ENCODE measurements at regions not wholly inside any gene's neighbourhood (a gene's known extent, or its start where the extent isn't known, plus 50 kb on each side); places are given as distances from the start of the nearest gene placed in this dataset.

DNA sequence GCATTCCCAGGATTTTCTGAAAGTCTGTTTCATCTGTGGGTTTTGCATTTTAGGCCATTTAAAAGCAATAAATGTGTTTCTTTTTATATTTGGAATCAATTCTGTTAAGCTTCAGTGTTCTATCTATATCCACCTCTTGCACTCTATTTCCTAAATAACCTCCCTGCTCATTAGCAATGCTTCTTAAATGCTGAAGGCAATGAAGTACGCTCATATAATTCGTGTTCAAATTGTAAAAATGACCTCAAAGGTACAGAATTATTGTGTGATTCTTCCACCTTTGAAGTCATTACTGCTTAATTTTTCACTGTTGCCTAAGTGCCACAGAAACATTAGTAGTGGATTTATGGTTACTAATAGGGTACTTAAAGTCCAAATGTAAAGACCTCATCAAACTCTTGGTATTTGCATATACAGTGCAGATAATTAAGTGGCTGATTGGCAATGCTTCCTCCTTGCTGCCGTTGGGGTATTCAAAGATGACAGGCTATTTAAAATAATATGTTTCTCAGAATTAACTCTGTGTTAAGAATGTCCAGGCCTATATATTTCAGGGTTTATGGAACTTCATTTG lies 730.8 kb downstream of the TECRL start:
- H3K79me2 ChIP-seq (ENCODE audit: insufficient read depth, low read length) = no peaks in the 10 kb centered on the region
- no peak for DNase-seq (ENCODE audit: insufficient read length, low spot score, missing footprints)
- H3K36me3 ChIP-seq (ENCODE audit: insufficient read depth, low read length) = no peaks in the 10 kb centered on the region
- H3K4me3 ChIP-seq (ENCODE audit: insufficient read depth, low read length) = no peak overlapping the region
- no peaks in the 10 kb centered on the region for H4K20me1 ChIP-seq (ENCODE audit: insufficient read depth, low read length)
- H3K27ac ChIP-seq (ENCODE audit: low read depth, low read length) = no peak overlapping the region
- TF ChIP-seq CTCF (IDR thresholded peaks at IDR 0.05; ENCODE audit: extremely low read depth, low read depth, low read length) = no peak
- no peak overlapping the region for H2AFZ ChIP-seq (ENCODE audit: low read length)
- H3K4me1 ChIP-seq (ENCODE audit: insufficient read depth, low read length) = no peaks in the 10 kb centered on the region
- no peak overlapping the region for H3K4me2 ChIP-seq (ENCODE audit: insufficient read depth, low read length)
- H3K27me3 ChIP-seq (ENCODE audit: insufficient read depth, low read length) = no peaks in the 10 kb centered on the region
- H3K9me3 ChIP-seq (ENCODE audit: low read depth, low read length) = peaks cover 4% of the 10 kb centered on the region

DNA sequence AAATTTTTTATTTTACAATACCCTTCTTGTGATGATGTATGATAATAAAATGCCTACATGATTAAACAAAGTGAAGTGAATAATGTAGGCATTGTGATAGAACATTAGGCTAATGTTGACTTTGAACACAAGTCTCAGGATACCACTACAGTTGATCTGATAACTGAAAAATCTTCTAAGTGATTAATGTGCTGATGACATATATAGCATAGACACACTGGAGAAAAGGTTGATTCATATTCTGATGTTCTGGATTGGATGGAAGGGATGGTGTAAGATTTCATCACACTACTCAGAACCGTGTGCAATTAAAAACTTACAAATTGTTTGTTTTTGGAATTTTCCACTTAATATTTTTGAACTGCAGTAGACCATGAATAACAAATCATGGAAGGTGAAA lies 738.5 kb downstream of the TECRL start:
- H3K4me2 ChIP-seq (ENCODE audit: insufficient read depth, low read length) = no peak overlapping the region
- H3K27me3 ChIP-seq (ENCODE audit: insufficient read depth, low read length) = no peaks in the 10 kb centered on the region
- H3K9me3 ChIP-seq (ENCODE audit: low read depth, low read length) = peaks cover 5% of the 10 kb centered on the region
- DNase-seq (ENCODE audit: insufficient read length, low spot score, missing footprints) = no peak
- H3K27ac ChIP-seq (ENCODE audit: low read depth, low read length) = no peak overlapping the region
- H4K20me1 ChIP-seq (ENCODE audit: insufficient read depth, low read length) = no peaks in the 10 kb centered on the region
- TF ChIP-seq CTCF (IDR thresholded peaks at IDR 0.05; ENCODE audit: extremely low read depth, low read depth, low read length) = no peak
- H3K79me2 ChIP-seq (ENCODE audit: insufficient read depth, low read length) = no peaks in the 10 kb centered on the region
- H3K4me3 ChIP-seq (ENCODE audit: insufficient read depth, low read length) = no peak overlapping the region
- no peak overlapping the region for H2AFZ ChIP-seq (ENCODE audit: low read length)
- no peaks in the 10 kb centered on the region for H3K36me3 ChIP-seq (ENCODE audit: insufficient read depth, low read length)
- H3K4me1 ChIP-seq (ENCODE audit: insufficient read depth, low read length) = no peaks in the 10 kb centered on the region

DNA sequence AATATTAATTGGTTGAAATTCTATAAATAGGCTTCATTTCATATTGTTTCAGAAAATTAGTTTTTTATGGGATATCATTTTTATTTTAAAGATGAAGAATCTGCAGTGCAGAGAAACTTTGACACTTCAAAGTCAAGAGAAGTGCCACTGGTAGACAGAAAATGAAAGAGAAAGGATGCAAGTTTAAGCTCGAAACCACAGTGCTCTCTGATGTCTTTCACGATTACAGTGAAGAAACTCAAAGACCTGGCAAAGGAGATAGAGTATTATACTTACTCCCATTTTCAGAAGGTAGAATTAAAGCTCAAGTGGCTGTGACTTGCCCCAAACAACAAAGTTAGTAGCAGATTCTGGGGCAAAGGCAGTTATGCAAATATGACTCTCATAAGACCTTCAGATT lies 745.4 kb downstream of the TECRL start:
- no peak overlapping the region for H3K27ac ChIP-seq (ENCODE audit: low read depth, low read length)
- H3K4me1 ChIP-seq (ENCODE audit: insufficient read depth, low read length) = no peaks in the 10 kb centered on the region
- TF ChIP-seq CTCF (IDR thresholded peaks at IDR 0.05; ENCODE audit: extremely low read depth, low read depth, low read length) = no peak
- H3K9me3 ChIP-seq (ENCODE audit: low read depth, low read length) = no peaks in the 10 kb centered on the region
- no peak overlapping the region for H3K4me2 ChIP-seq (ENCODE audit: insufficient read depth, low read length)
- no peaks in the 10 kb centered on the region for H3K79me2 ChIP-seq (ENCODE audit: insufficient read depth, low read length)
- H4K20me1 ChIP-seq (ENCODE audit: insufficient read depth, low read length) = no peaks in the 10 kb centered on the region
- no peak for DNase-seq (ENCODE audit: insufficient read length, low spot score, missing footprints)
- H3K4me3 ChIP-seq (ENCODE audit: insufficient read depth, low read length) = no peak overlapping the region
- no peak overlapping the region for H2AFZ ChIP-seq (ENCODE audit: low read length)
- no peaks in the 10 kb centered on the region for H3K36me3 ChIP-seq (ENCODE audit: insufficient read depth, low read length)
- H3K27me3 ChIP-seq (ENCODE audit: insufficient read depth, low read length) = no peaks in the 10 kb centered on the region

DNA sequence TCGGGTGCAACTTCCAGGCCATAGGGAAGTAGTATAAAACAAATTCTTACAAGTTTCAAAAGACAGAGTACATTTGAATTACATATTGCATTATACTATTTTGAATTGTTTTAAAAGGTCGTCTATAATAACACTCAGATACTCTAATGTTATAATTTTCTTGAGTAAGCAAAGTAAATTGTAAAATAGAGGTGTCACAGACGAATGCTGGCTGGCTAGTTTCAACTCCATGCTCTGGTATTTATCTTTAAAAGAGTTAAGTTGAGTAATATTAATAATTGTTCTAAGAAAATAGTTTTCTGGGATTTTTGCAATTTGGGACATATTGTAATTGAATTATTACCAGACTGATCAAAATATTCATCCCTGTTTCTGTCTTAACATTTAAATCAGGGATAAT lies 764.9 kb downstream of the TECRL start:
- H4K20me1 ChIP-seq (ENCODE audit: insufficient read depth, low read length) = no peaks in the 10 kb centered on the region
- H3K4me2 ChIP-seq (ENCODE audit: insufficient read depth, low read length) = no peak overlapping the region
- H3K27ac ChIP-seq (ENCODE audit: low read depth, low read length) = no peak overlapping the region
- TF ChIP-seq CTCF (IDR thresholded peaks at IDR 0.05; ENCODE audit: extremely low read depth, low read depth, low read length) = no peak
- no peaks in the 10 kb centered on the region for H3K4me1 ChIP-seq (ENCODE audit: insufficient read depth, low read length)
- H3K36me3 ChIP-seq (ENCODE audit: insufficient read depth, low read length) = no peaks in the 10 kb centered on the region
- DNase-seq (ENCODE audit: insufficient read length, low spot score, missing footprints) = no peak
- H3K4me3 ChIP-seq (ENCODE audit: insufficient read depth, low read length) = no peak overlapping the region
- H2AFZ ChIP-seq (ENCODE audit: low read length) = no peak overlapping the region
- H3K79me2 ChIP-seq (ENCODE audit: insufficient read depth, low read length) = no peaks in the 10 kb centered on the region
- H3K9me3 ChIP-seq (ENCODE audit: low read depth, low read length) = no peaks in the 10 kb centered on the region
- H3K27me3 ChIP-seq (ENCODE audit: insufficient read depth, low read length) = no peaks in the 10 kb centered on the region

Measured in osteoblast (primary cell).